DMS 273 (cell line): ENCODE measurements at regions not wholly inside any gene's neighbourhood (a gene's known extent, or its start where the extent isn't known, plus 50 kb on each side); places are given as distances from the start of the nearest gene placed in this dataset.
"Not testable (repeated sequence)": the region's sequence is repeated elsewhere in the genome, so short reads cannot be mapped to it uniquely, and the experiment has no call there.

Source experiments
- DNase-seq: peaks from one replicate; lab custom pipeline; 2025; ENCODE audit not compliant: unreplicated experiment; lab: John Stamatoyannopoulos, UW

GRCh38 chr5:118554241-118554640 lies 434.1 kb downstream of the DTWD2 start:
- no peak for DNase-seq

- peak; percentile 18 for DNase-seq
Observed at GRCh38 chr5:118553662-118554061, 434.7 kb downstream of the DTWD2 start.

- DNase-seq: no peak
Observed at GRCh38 chr5:118552731-118553360, 435.5 kb downstream of the DTWD2 start.

GRCh38 chr5:118552146-118552545 lies 436.2 kb downstream of the DTWD2 start:
- no peak for DNase-seq

- DNase-seq: no peak
Observed at GRCh38 chr5:118551716-118552115, 436.6 kb downstream of the DTWD2 start.

GRCh38 chr5:118551031-118551430 lies 437.3 kb downstream of the DTWD2 start:
- no peak for DNase-seq

- DNase-seq: peak; percentile 64
Observed at GRCh38 chr5:118548761-118549720, 439.3 kb downstream of the DTWD2 start.

GRCh38 chr5:118545470-118545869 lies 442.9 kb downstream of the DTWD2 start:
- no peak for DNase-seq

- DNase-seq: no peak
Observed at GRCh38 chr5:118544887-118545449, 443.4 kb downstream of the DTWD2 start.

- DNase-seq: no peak
Observed at GRCh38 chr5:118533923-118534322, 454.4 kb downstream of the DTWD2 start.

- no peak for DNase-seq
Observed at GRCh38 chr5:118533156-118533555, 455.2 kb downstream of the DTWD2 start.

- no peak for DNase-seq
Observed at GRCh38 chr5:118531276-118531675, 457.1 kb downstream of the DTWD2 start.

- DNase-seq: no peak
Observed at GRCh38 chr5:118529361-118530144, 458.8 kb downstream of the DTWD2 start.

- DNase-seq: no peak
Observed at GRCh38 chr5:118522626-118523025, 465.7 kb downstream of the DTWD2 start.

GRCh38 chr5:118520771-118521415 lies 467.5 kb downstream of the DTWD2 start:
- no peak for DNase-seq

GRCh38 chr5:118519466-118519865 lies 468.9 kb downstream of the DTWD2 start:
- no peak for DNase-seq

- no peak for DNase-seq
Observed at GRCh38 chr5:118518720-118519119, 469.6 kb downstream of the DTWD2 start.

GRCh38 chr5:118511846-118512245 lies 476.5 kb downstream of the DTWD2 start:
- no peak for DNase-seq

GRCh38 chr5:118506217-118506852 lies 482.0 kb downstream of the DTWD2 start:
- no peak for DNase-seq

GRCh38 chr5:118502232-118502631 lies 486.1 kb downstream of the DTWD2 start:
- not testable (repeated sequence) for DNase-seq
